Erythroblast (primary cell): ENCODE measurements at regions not wholly inside any gene's neighbourhood (a gene's known extent, or its start where the extent isn't known, plus 50 kb on each side); places are given as distances from the start of the nearest gene placed in this dataset.

ENCODE experiments used
- GATA1 ChIP-seq: IDR thresholded peaks from 2 replicates; pipeline ENCODE4 v1.6.1; 2011; ENCODE audit warnings: low read depth, mild to moderate bottlenecking, control low read depth, low read length, moderate library complexity
- POLR2A ChIP-seq: IDR thresholded peaks from 2 replicates; pipeline ENCODE4 v1.6.1; 2011; ENCODE audit warnings: mild to moderate bottlenecking, low read length

GRCh38 chr4:66609014-66609413 lies 936.3 kb downstream of the CENPC start:
- no peak for TF ChIP-seq POLR2A
- TF ChIP-seq GATA1 = no peak
